SK-N-SH treated with all-trans-retinoic acid at 6 μM for 48 hours (cell line): ENCODE measurements at regions not wholly inside any gene's neighbourhood (a gene's known extent, or its start where the extent isn't known, plus 50 kb on each side); places are given as distances from the start of the nearest gene placed in this dataset.

Experiments
- ATAC-seq: fragments of 200-7000 bp; cut with Tn5 transposase; 3 replicates; pipeline ENCODE4 v1.9.1; 2020; ENCODE audit warnings: mild to moderate bottlenecking, moderate library complexity
- ARNTL ChIP-seq: fragments of 450-650 bp; formaldehyde crosslinking; IDR thresholded peaks from 2 replicates; pipeline ENCODE4 v1.5.0; 2020; ENCODE audit warnings: low read depth, mild to moderate bottlenecking, moderate library complexity, borderline replicate concordance
- BACH2 ChIP-seq: fragments of 250-450 bp; sonication (Bioruptor Pico); IDR thresholded peaks from 2 replicates; pipeline ENCODE4 v1.9.0; 2021; ENCODE audit warnings: mild to moderate bottlenecking, borderline replicate concordance
- CREB5 ChIP-seq: fragments of 250-450 bp; sonication (Bioruptor Pico); IDR thresholded peaks from 2 replicates; pipeline ENCODE4 v1.5.1; 2020; ENCODE audit warnings: low read depth, mild to moderate bottlenecking, moderate library complexity
- CSDC2 ChIP-seq: fragments of 250-450 bp; sonication (Bioruptor Pico); IDR thresholded peaks from 2 replicates; pipeline ENCODE4 v1.5.0; 2020; ENCODE audit warnings: mild to moderate bottlenecking, moderate library complexity
- CSRNP3 ChIP-seq: fragments of 250-450 bp; sonication (Bioruptor Pico); IDR thresholded peaks from 2 replicates; pipeline ENCODE4 v1.5.1; 2021; ENCODE audit warnings: mild to moderate bottlenecking, moderate library complexity
- GLIS3 ChIP-seq: fragments of 250-450 bp; sonication (Bioruptor Pico); IDR thresholded peaks from 2 replicates; pipeline ENCODE4 v1.5.0; 2020; ENCODE audit warnings: mild to moderate bottlenecking, moderate library complexity
- ISL1 ChIP-seq: fragments of 250-450 bp; sonication (Bioruptor Pico); IDR thresholded peaks from 2 replicates; pipeline ENCODE4 v2.1.2; 2022; ENCODE audit warnings: mild to moderate bottlenecking, moderate library complexity
- OSR1 ChIP-seq: fragments of 250-450 bp; sonication (Bioruptor Pico); IDR thresholded peaks from 2 replicates; pipeline ENCODE4 v1.8.0; 2022; ENCODE audit warnings: moderate library complexity, mild to moderate bottlenecking, inconsistent platforms
- POU6F1 ChIP-seq: fragments of 250-450 bp; sonication (Bioruptor Pico); IDR thresholded peaks from 2 replicates; pipeline ENCODE4 v1.8.0; 2021; ENCODE audit warnings: low read depth, mild to moderate bottlenecking, moderate library complexity, borderline replicate concordance
- PPARA ChIP-seq: fragments of 250-450 bp; sonication (Bioruptor Pico); IDR thresholded peaks from 2 replicates; pipeline ENCODE4 v1.5.0; 2020; ENCODE audit warnings: mild to moderate bottlenecking, borderline replicate concordance
- RARB ChIP-seq: fragments of 250-450 bp; sonication (Bioruptor Pico); IDR thresholded peaks from 2 replicates; pipeline ENCODE4 v1.8.0; 2021; ENCODE audit warnings: mild to moderate bottlenecking, moderate library complexity
- SNAI2 ChIP-seq: fragments of 250-450 bp; sonication (Bioruptor Pico); IDR thresholded peaks from 2 replicates; pipeline ENCODE4 v1.5.0; 2020; ENCODE audit warnings: mild to moderate bottlenecking, moderate library complexity
- TCF4 ChIP-seq: fragments of 250-450 bp; sonication (Bioruptor Pico); IDR thresholded peaks from 2 replicates; pipeline ENCODE4 v1.8.0; 2021; ENCODE audit warnings: mild to moderate bottlenecking, moderate library complexity, borderline replicate concordance
- TOX ChIP-seq: fragments of 250-450 bp; sonication (Bioruptor Pico); IDR thresholded peaks from 2 replicates; pipeline ENCODE4 v1.8.0; 2021; ENCODE audit warnings: mild to moderate bottlenecking, moderate library complexity, borderline replicate concordance
- ZC3H10 ChIP-seq: fragments of 250-450 bp; sonication (Bioruptor Pico); IDR thresholded peaks from 2 replicates; pipeline ENCODE4 v1.5.1; 2021; ENCODE audit warnings: mild to moderate bottlenecking, moderate library complexity
- ZFP3 ChIP-seq: fragments of 250-450 bp; sonication (Bioruptor Pico); IDR thresholded peaks from 2 replicates; pipeline ENCODE4 v1.5.0; 2020; ENCODE audit warnings: mild to moderate bottlenecking, moderate library complexity
- ZFP30 ChIP-seq: fragments of 450-650 bp; formaldehyde crosslinking; IDR thresholded peaks from 2 replicates; pipeline ENCODE4 v1.5.0; 2022; ENCODE audit warnings: mild to moderate bottlenecking, moderate library complexity
- ZNF565 ChIP-seq: fragments of 450-650 bp; formaldehyde crosslinking; conservative IDR thresholded peaks from 2 replicates; pipeline ENCODE4 v1.5.0; 2020; ENCODE audit warnings: low read depth, mild to moderate bottlenecking, moderate library complexity
- ZNF70 ChIP-seq: fragments of 450-650 bp; formaldehyde crosslinking; IDR thresholded peaks from 2 replicates; pipeline ENCODE4 v1.5.0; 2020; ENCODE audit warnings: mild to moderate bottlenecking, moderate library complexity
- ZNF8 ChIP-seq: fragments of 450-650 bp; formaldehyde crosslinking; IDR thresholded peaks from 2 replicates; pipeline ENCODE4 v1.5.0; 2020; ENCODE audit warnings: mild to moderate bottlenecking, moderate library complexity
- TF ChIP-seq, protein P1 (sequence below): fragments of 250-450 bp; sonication (Bioruptor Pico); IDR thresholded peaks from 2 replicates; pipeline ENCODE4 v1.5.0; 2020; ENCODE audit warnings: mild to moderate bottlenecking, moderate library complexity
- TF ChIP-seq, protein P2 (sequence below): fragments of 250-450 bp; sonication (Bioruptor Pico); IDR thresholded peaks from 2 replicates; pipeline ENCODE4 v1.8.0; 2020; ENCODE audit warnings: mild to moderate bottlenecking, moderate library complexity, borderline replicate concordance

DNA sequence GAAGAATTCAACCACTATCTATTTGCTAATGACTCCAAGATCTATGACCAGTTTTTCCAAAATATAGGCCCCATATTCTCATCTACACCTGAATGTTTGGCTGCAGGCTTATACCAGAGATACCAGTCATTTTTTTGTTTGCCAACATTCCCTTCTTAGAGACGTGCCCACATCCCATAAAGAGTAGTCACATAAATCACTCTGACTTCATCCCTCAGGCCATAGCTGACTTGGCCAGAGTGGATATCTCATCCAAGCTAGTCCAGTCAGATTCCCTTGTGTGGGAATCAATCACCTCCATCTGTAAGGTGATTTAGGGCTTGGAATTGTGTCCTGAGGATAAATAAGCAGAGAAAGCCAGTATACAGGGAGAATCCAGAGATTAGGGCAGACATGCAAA, 124.3 kb upstream of the SLC24A2 start:
- ATAC-seq, result no peak
- TF ChIP-seq TCF4 (CRISPR knock-in tag) (no peak), ISL1 (CRISPR knock-in tag) (no peak), CREB5 (CRISPR knock-in tag) (no peak), ZNF565 (no peak), OSR1 (CRISPR knock-in tag) (no peak), ZNF70 (no peak), SNAI2 (CRISPR knock-in tag) (no peak), CSRNP3 (no peak), ZFP3 (CRISPR knock-in tag) (no peak), GLIS3 (CRISPR knock-in tag) (no peak), RARB (CRISPR knock-in tag) (no peak), CSDC2 (no peak), POU6F1 (no peak), PPARA (CRISPR knock-in tag) (no peak), ZC3H10 (CRISPR knock-in tag) (no peak), ZNF8 (CRISPR knock-in tag) (no peak), ARNTL (CRISPR knock-in tag) (no peak)
- TF ChIP-seq, protein P1, sequence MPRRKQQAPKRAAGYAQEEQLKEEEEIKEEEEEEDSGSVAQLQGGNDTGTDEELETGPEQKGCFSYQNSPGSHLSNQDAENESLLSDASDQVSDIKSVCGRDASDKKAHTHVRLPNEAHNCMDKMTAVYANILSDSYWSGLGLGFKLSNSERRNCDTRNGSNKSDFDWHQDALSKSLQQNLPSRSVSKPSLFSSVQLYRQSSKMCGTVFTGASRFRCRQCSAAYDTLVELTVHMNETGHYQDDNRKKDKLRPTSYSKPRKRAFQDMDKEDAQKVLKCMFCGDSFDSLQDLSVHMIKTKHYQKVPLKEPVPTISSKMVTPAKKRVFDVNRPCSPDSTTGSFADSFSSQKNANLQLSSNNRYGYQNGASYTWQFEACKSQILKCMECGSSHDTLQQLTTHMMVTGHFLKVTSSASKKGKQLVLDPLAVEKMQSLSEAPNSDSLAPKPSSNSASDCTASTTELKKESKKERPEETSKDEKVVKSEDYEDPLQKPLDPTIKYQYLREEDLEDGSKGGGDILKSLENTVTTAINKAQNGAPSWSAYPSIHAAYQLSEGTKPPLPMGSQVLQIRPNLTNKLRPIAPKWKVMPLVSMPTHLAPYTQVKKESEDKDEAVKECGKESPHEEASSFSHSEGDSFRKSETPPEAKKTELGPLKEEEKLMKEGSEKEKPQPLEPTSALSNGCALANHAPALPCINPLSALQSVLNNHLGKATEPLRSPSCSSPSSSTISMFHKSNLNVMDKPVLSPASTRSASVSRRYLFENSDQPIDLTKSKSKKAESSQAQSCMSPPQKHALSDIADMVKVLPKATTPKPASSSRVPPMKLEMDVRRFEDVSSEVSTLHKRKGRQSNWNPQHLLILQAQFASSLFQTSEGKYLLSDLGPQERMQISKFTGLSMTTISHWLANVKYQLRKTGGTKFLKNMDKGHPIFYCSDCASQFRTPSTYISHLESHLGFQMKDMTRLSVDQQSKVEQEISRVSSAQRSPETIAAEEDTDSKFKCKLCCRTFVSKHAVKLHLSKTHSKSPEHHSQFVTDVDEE (CRISPR knock-in tag), result no peak
- TF ChIP-seq, protein P2, sequence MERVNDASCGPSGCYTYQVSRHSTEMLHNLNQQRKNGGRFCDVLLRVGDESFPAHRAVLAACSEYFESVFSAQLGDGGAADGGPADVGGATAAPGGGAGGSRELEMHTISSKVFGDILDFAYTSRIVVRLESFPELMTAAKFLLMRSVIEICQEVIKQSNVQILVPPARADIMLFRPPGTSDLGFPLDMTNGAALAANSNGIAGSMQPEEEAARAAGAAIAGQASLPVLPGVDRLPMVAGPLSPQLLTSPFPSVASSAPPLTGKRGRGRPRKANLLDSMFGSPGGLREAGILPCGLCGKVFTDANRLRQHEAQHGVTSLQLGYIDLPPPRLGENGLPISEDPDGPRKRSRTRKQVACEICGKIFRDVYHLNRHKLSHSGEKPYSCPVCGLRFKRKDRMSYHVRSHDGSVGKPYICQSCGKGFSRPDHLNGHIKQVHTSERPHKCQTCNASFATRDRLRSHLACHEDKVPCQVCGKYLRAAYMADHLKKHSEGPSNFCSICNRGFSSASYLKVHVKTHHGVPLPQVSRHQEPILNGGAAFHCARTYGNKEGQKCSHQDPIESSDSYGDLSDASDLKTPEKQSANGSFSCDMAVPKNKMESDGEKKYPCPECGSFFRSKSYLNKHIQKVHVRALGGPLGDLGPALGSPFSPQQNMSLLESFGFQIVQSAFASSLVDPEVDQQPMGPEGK (CRISPR knock-in tag), result no peak

- ATAC-seq, result no peak
- TF ChIP-seq TCF4 (CRISPR knock-in tag) (no peak), ZC3H10 (CRISPR knock-in tag) (no peak), CSDC2 (no peak), PPARA (CRISPR knock-in tag) (no peak), OSR1 (CRISPR knock-in tag) (no peak), CREB5 (CRISPR knock-in tag) (no peak), BACH2 (no peak), ZFP3 (CRISPR knock-in tag) (no peak), TOX (CRISPR knock-in tag) (no peak), POU6F1 (no peak), ZNF565 (no peak), ZFP30 (CRISPR knock-in tag) (no peak), GLIS3 (CRISPR knock-in tag) (no peak), ISL1 (CRISPR knock-in tag) (no peak)
- TF ChIP-seq, protein P1 (CRISPR knock-in tag), result no peak
- TF ChIP-seq, protein P2 (CRISPR knock-in tag), result no peak
Measured at GRCh38 chr9:19903076-19903475, 114.2 kb upstream of the SLC24A2 start.
